ENCODE measurements at regions not wholly inside any gene's neighbourhood (a gene's known extent, or its start where the extent isn't known, plus 50 kb on each side); places are given as distances from the start of the nearest gene placed in this dataset.

DNA sequence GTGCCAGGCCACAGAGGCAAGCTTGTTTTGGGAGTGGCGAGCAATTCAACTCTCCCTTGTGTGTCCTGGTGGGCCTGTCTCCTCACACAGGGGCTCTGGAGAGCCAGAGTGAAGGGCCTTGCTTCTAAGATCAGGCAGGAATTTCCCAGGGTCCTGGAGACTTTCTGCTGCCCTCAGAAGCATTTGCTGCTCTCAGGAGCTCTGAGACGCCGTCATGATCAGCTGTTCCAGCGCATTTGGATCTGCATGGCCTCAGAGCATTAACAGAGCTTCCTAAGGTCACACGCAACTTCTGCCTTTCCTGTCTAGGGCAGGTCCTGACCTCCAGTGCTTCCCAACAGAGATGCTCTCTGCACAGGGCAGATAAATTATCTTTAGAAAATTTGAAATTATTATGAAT lies 52.2 kb upstream of the C10orf90 start:
- H3K4me1 Mint-ChIP-seq, result no peaks in the 10 kb centered on the region
- ATAC-seq (ENCODE audit: low read depth in 2 of 2) (no peak), DNase-seq (no peak)
- no peak overlapping the region for H3K4me3 Mint-ChIP-seq
- H3K27me3 Mint-ChIP-seq, result no peaks in the 10 kb centered on the region
- H3K27ac Mint-ChIP-seq, result no peak overlapping the region
- peaks cover 2 to 9% (median 5%) of the 10 kb centered on the region in 7 donors for H3K9me3 Mint-ChIP-seq
- H3K36me3 Mint-ChIP-seq, result no peaks in the 10 kb centered on the region

DNA sequence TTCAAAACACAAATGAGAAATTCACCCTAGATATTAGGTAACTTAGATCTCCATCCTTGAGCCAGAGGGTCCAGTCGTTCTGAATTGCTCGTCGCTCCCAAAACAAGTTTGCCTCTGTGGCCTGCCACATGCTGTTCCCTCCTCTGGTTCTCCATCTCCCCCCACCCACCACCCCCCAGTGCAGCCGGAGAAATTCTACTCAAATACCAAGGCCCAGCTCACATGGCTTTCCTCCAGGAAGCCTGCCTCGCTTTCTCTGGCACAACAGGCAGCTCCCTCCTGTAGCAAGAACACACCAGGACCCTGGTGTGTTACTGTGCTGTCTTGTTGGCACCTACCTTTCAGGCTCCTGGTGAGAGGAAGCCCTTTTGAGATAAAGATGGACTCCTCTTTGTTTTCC lies 52.7 kb upstream of the C10orf90 start:
- DNase-seq (no peak), ATAC-seq (ENCODE audit: low read depth in 2 of 2) (no peak)
- Mint-ChIP-seq H3K27ac (no peak overlapping the region), H3K9me3 (peaks cover 2 to 11% (median 5%) of the 10 kb centered on the region in 7 donors), H3K4me3 (no peak overlapping the region), H3K36me3 (no peaks in the 10 kb centered on the region), H3K27me3 (no peaks in the 10 kb centered on the region), H3K4me1 (no peaks in the 10 kb centered on the region)

- no peaks in the 10 kb centered on the region for H3K36me3 Mint-ChIP-seq
- no peak overlapping the region for H3K27ac Mint-ChIP-seq
- ATAC-seq (ENCODE audit: low read depth in 2 of 2), result no peak
- H3K4me3 Mint-ChIP-seq, result no peak overlapping the region
- H3K27me3 Mint-ChIP-seq, result peaks cover 0 to 6% (median 0%) of the 10 kb centered on the region in 3 donors
- no peak for DNase-seq
- no peaks in the 10 kb centered on the region for H3K4me1 Mint-ChIP-seq
- H3K9me3 Mint-ChIP-seq, result peaks cover 2 to 13% (median 7%) of the 10 kb centered on the region in 7 donors
Observed at GRCh38 chr10:126729314-126729870, 58.9 kb upstream of the C10orf90 start.

- H3K36me3 Mint-ChIP-seq, result no peaks in the 10 kb centered on the region
- DNase-seq, result no peak
- no peak for ATAC-seq (ENCODE audit: low read depth in 2 of 2)
- no peaks in the 10 kb centered on the region for H3K4me1 Mint-ChIP-seq
- peaks cover 0 to 10% (median 4%) of the 10 kb centered on the region in 7 donors for H3K9me3 Mint-ChIP-seq
- peaks cover 0 to 6% (median 0%) of the 10 kb centered on the region in 3 donors for H3K27me3 Mint-ChIP-seq
- no peak overlapping the region for H3K4me3 Mint-ChIP-seq
- peak overlapping the region in 1 of 6 donors; percentile 1 for H3K27ac Mint-ChIP-seq
Observed at GRCh38 chr10:126730856-126731609, 60.5 kb upstream of the C10orf90 start.

DNA sequence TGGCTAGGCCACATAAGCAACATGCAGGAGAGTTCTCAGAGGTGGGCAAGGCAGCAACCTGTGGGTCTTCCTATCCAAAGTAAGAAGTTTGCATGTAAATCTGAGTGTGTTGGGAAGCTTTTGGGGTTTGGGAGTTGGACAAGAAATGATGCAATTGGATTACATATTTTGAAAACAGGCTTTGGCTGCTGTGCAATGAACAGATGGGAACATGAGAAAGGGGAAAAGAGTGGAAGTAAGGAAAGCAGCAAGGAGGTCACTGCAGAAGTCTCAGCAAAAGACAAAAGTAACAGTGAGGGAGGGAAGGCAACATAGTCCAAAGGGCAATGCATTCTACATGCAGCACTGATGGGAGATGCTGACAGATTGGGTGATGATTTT lies 61.1 kb upstream of the C10orf90 start:
- no peak overlapping the region for H3K4me3 Mint-ChIP-seq
- peaks cover 0 to 10% (median 4%) of the 10 kb centered on the region in 7 donors for H3K9me3 Mint-ChIP-seq
- H3K27ac Mint-ChIP-seq, result no peak overlapping the region
- H3K36me3 Mint-ChIP-seq, result no peaks in the 10 kb centered on the region
- peaks cover 0 to 6% (median 0%) of the 10 kb centered on the region in 3 donors for H3K27me3 Mint-ChIP-seq
- DNase-seq (no peak), ATAC-seq (ENCODE audit: low read depth in 2 of 2) (no peak)
- no peaks in the 10 kb centered on the region for H3K4me1 Mint-ChIP-seq

DNA sequence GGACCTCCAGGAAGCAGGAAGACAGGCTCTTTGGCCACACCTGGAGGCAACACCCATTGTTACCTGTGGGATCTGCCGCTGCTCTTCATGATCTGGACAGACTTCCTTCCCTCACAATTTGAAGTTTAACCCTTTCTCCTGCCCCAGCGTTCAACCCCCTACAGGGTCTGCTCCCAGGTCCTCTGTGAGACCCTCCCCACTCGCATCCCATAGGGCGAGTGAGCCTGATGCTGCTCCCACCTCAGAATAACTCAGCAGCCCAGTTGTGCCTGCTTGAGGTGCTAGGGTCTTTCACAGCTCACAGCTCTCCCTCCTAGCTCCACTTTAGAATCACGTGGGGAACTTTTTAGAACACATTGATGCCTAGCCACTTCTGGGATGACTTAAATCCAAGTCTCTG lies 61.8 kb upstream of the C10orf90 start:
- no peak for ATAC-seq (ENCODE audit: low read depth in 2 of 2)
- H3K27ac Mint-ChIP-seq, result no peak overlapping the region
- no peaks in the 10 kb centered on the region for H3K4me1 Mint-ChIP-seq
- H3K9me3 Mint-ChIP-seq, result peaks cover 0 to 10% (median 4%) of the 10 kb centered on the region in 7 donors
- H3K36me3 Mint-ChIP-seq, result no peaks in the 10 kb centered on the region
- peaks cover 0 to 6% (median 0%) of the 10 kb centered on the region in 3 donors for H3K27me3 Mint-ChIP-seq
- H3K4me3 Mint-ChIP-seq, result no peak overlapping the region
- DNase-seq, result no peak

- no peak overlapping the region for H3K4me3 Mint-ChIP-seq
- no peaks in the 10 kb centered on the region for H3K36me3 Mint-ChIP-seq
- no peak for DNase-seq
- H3K4me1 Mint-ChIP-seq, result no peaks in the 10 kb centered on the region
- no peak for ATAC-seq (ENCODE audit: low read depth in 2 of 2)
- H3K9me3 Mint-ChIP-seq, result peaks cover 0 to 10% (median 4%) of the 10 kb centered on the region in 7 donors
- peaks cover 0 to 6% (median 0%) of the 10 kb centered on the region in 3 donors for H3K27me3 Mint-ChIP-seq
- no peak overlapping the region for H3K27ac Mint-ChIP-seq
Observed at GRCh38 chr10:126732868-126733267, 62.4 kb upstream of the C10orf90 start.

GRCh38 chr10:126734015-126734414 lies 63.5 kb upstream of the C10orf90 start:
- H3K4me3 Mint-ChIP-seq, result no peak overlapping the region
- no peak for ATAC-seq (ENCODE audit: low read depth in 2 of 2)
- DNase-seq, result no peak
- peaks cover 0 to 4% (median 0%) of the 10 kb centered on the region in 7 donors for H3K9me3 Mint-ChIP-seq
- H3K27ac Mint-ChIP-seq, result no peak overlapping the region
- H3K36me3 Mint-ChIP-seq, result no peaks in the 10 kb centered on the region
- H3K27me3 Mint-ChIP-seq, result peaks cover 0 to 6% (median 0%) of the 10 kb centered on the region in 3 donors
- H3K4me1 Mint-ChIP-seq, result no peaks in the 10 kb centered on the region

DNA sequence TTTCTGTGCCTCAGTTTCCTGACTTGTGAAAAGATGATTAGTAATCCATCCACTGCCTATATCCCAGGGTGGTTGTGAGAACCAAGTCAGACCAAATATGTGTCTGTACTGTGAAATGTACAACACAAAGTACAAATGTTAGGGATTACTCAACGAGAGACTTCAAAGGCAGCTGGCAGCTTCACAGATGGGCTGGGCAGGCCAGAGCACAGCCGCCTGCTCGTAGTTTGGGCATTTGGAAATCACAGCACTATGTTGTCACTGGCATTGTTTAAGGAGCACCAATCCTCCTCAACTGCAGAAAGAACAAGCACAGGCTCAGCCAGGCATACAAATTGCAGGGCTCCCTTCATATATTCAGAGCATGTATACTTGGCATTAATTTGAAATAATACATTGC lies 64.5 kb upstream of the C10orf90 start:
- H3K27me3 Mint-ChIP-seq, result peaks cover 0 to 6% (median 0%) of the 10 kb centered on the region in 3 donors
- no peak for ATAC-seq (ENCODE audit: low read depth in 2 of 2)
- no peak overlapping the region for H3K4me3 Mint-ChIP-seq
- H3K27ac Mint-ChIP-seq, result no peak overlapping the region
- DNase-seq, result no peak
- H3K9me3 Mint-ChIP-seq, result peaks cover 0 to 4% (median 0%) of the 10 kb centered on the region in 7 donors
- no peaks in the 10 kb centered on the region for H3K36me3 Mint-ChIP-seq
- H3K4me1 Mint-ChIP-seq, result no peaks in the 10 kb centered on the region

- DNase-seq (no peak), ATAC-seq (ENCODE audit: low read depth in 2 of 2) (no peak)
- Mint-ChIP-seq H3K4me3 (no peak overlapping the region), H3K27ac (no peak overlapping the region), H3K9me3 (peaks cover 0 to 4% (median 0%) of the 10 kb centered on the region in 7 donors), H3K27me3 (peaks cover 0 to 5% (median 0%) of the 10 kb centered on the region in 3 donors), H3K4me1 (no peaks in the 10 kb centered on the region), H3K36me3 (no peaks in the 10 kb centered on the region)
Observed at GRCh38 chr10:126736142-126736541, 65.6 kb upstream of the C10orf90 start.

- Mint-ChIP-seq H3K36me3 (no peaks in the 10 kb centered on the region), H3K4me1 (no peaks in the 10 kb centered on the region), H3K27me3 (no peaks in the 10 kb centered on the region), H3K9me3 (no peaks in the 10 kb centered on the region), H3K27ac (no peak overlapping the region), H3K4me3 (no peak overlapping the region)
- no peak for DNase-seq
- ATAC-seq (ENCODE audit: low read depth in 2 of 2), result no peak
Observed at GRCh38 chr10:126736727-126737126, 66.2 kb upstream of the C10orf90 start.

GRCh38 chr10:126738001-126738400 lies 67.5 kb upstream of the C10orf90 start:
- DNase-seq (no peak), ATAC-seq (ENCODE audit: low read depth in 2 of 2) (no peak)
- Mint-ChIP-seq H3K27ac (no peak overlapping the region), H3K4me3 (no peak overlapping the region), H3K27me3 (no peaks in the 10 kb centered on the region), H3K36me3 (no peaks in the 10 kb centered on the region), H3K9me3 (no peaks in the 10 kb centered on the region), H3K4me1 (no peaks in the 10 kb centered on the region)

- no peak overlapping the region for H3K27ac Mint-ChIP-seq
- H3K9me3 Mint-ChIP-seq, result no peaks in the 10 kb centered on the region
- no peak for DNase-seq
- no peaks in the 10 kb centered on the region for H3K36me3 Mint-ChIP-seq
- H3K4me1 Mint-ChIP-seq, result no peaks in the 10 kb centered on the region
- no peak for ATAC-seq (ENCODE audit: low read depth in 2 of 2)
- H3K27me3 Mint-ChIP-seq, result no peaks in the 10 kb centered on the region
- H3K4me3 Mint-ChIP-seq, result no peak overlapping the region
Observed at GRCh38 chr10:126744571-126744970, 74.1 kb upstream of the C10orf90 start.

GRCh38 chr10:126749015-126749655 lies 78.6 kb upstream of the C10orf90 start:
- peak in 1 of 2 donors; percentile 30 for ATAC-seq (ENCODE audit: low read depth in 2 of 2)
- Mint-ChIP-seq H3K4me3 (no peak overlapping the region), H3K27me3 (peaks cover 0 to 5% (median 2%) of the 10 kb centered on the region in 3 donors), H3K36me3 (no peaks in the 10 kb centered on the region), H3K9me3 (peaks cover 0 to 3% (median 0%) of the 10 kb centered on the region in 7 donors), H3K4me1 (no peaks in the 10 kb centered on the region), H3K27ac (no peak overlapping the region)
- peak; percentile 3 for DNase-seq

All from naive B cell (primary cell).